GM21723 (cell line): ENCODE measurements at regions not wholly inside any gene's neighbourhood (a gene's known extent, or its start where the extent isn't known, plus 50 kb on each side); places are given as distances from the start of the nearest gene placed in this dataset.
"Not testable (repeated sequence)": the region's sequence is repeated elsewhere in the genome, so short reads cannot be mapped to it uniquely, and the experiment has no call there.

ENCODE experiments used
- ATAC-seq: cut with Tn5 transposase; IDR thresholded peaks from one replicate; pipeline ENCODE4 v1.9.1; 2021; ENCODE audit warnings: mild to moderate bottlenecking, moderate library complexity; ENCODE audit not compliant: unreplicated experiment

- ATAC-seq: no peak
Measured at GRCh38 chr12:74227846-74228545, 309.6 kb upstream of the ATXN7L3B start.

GRCh38 chr12:74229671-74230070 is 308.0 kb upstream of the ATXN7L3B start:
- ATAC-seq: no peak

- ATAC-seq: no peak
Measured at GRCh38 chr12:74235342-74235741, 302.3 kb upstream of the ATXN7L3B start.

DNA sequence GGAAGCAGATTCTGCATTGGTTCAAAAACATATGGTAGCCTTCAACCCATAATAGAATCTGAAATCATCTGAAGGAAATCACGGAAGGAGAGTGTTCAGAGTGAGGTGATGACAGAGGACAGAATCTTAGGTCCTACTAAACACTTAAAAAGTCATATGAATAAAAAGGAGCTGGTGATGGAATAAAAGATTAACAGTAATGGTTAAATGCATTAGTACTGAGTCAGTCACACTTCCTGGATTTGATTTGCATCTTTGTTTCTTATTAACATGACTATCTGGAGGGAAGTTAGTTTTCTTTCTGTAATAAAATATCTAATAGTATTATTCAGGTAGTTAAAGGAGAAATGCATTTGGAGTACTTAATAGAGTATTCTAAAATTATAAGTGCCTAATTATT is 296.3 kb upstream of the ATXN7L3B start:
- ATAC-seq: no peak

GRCh38 chr12:74242088-74242487 is 295.5 kb upstream of the ATXN7L3B start:
- no peak for ATAC-seq

- no peak for ATAC-seq
Measured at GRCh38 chr12:74245458-74245857, 292.2 kb upstream of the ATXN7L3B start.

- ATAC-seq: no peak
Measured at GRCh38 chr12:74250891-74251290, 286.7 kb upstream of the ATXN7L3B start.

GRCh38 chr12:74253826-74254225 is 283.8 kb upstream of the ATXN7L3B start:
- not testable (repeated sequence) for ATAC-seq

GRCh38 chr12:74254784-74255183 is 282.9 kb upstream of the ATXN7L3B start:
- ATAC-seq: no peak

- ATAC-seq: no peak
Measured at GRCh38 chr12:74259199-74259598, 278.4 kb upstream of the ATXN7L3B start.

GRCh38 chr12:74264692-74265091 is 272.9 kb upstream of the ATXN7L3B start:
- ATAC-seq: no peak

- not testable (repeated sequence) for ATAC-seq
Measured at GRCh38 chr12:74269355-74269754, 268.3 kb upstream of the ATXN7L3B start.

- no peak for ATAC-seq
Measured at GRCh38 chr12:74280156-74280655, 257.4 kb upstream of the ATXN7L3B start.

DNA sequence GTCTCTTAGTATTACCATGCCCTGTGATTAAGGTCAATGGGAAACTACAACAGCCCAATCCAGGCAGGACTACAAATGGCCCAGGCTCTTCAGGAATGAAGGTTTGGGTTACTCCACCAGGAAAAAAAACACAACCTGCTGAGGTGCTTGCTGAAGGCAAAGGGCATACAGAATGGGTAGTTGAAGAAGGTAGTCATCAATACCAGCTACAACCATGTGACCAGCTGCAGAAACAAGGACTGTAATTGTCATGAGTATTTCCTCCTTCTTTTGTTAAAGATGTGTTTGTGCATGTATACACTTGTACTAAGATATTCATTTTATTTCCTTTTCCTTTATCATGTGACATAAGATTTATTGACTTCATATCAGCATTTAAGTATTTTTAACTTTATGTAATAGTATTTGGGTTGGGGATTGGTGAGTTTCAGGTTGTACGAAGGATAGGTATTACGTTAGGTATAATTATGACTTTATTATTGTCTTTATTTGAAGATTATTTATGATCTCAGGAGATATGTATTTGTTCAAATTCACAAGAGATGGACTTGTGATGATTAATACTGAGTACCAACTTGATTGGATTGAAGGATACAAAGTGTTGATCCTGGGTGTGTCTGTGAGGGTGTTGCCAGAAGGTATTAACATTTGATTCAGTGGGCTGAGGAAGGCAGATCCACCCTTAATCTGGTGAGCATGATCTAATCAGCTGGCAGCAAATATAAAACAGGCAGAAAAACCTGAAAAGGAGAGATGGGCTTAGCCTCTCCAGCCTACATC is 256.0 kb upstream of the ATXN7L3B start:
- ATAC-seq: not testable (repeated sequence)

DNA sequence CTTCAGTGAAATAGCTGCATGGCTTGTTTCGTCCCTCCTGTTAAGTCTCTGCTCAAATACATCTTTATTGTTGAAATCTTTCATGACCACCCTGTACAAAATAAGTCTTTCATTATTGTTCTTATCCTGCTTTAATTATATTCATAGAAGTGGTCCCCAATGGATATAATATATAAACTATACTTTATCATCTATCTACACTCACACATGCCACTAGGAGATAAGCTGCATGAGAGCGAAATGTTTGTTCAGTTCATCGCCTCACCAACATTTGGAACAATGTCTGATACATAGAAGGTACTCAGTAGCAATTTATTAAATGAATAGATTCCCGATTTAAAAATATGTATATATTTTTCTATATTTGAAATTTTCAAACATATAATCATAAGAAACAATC is 254.0 kb upstream of the ATXN7L3B start:
- ATAC-seq: no peak

DNA sequence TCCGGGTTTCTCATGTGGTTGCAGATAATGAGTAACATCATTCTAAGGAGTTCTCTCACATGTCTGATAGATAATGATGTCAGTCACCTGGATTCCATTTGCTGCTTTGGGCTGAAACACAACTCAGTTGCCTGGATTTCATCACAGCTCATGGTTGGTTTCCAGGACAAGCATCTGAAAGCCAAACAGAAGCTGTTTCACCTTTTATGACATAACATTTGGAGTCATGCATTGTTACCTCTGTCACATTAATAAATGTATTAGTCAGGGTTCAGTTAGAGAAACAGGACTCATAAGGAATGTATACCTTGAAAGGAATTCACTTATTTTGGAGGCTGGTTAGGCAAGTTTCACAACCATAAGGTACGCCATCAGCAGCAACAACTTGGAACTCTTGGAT is 251.9 kb upstream of the ATXN7L3B start:
- no peak for ATAC-seq

DNA sequence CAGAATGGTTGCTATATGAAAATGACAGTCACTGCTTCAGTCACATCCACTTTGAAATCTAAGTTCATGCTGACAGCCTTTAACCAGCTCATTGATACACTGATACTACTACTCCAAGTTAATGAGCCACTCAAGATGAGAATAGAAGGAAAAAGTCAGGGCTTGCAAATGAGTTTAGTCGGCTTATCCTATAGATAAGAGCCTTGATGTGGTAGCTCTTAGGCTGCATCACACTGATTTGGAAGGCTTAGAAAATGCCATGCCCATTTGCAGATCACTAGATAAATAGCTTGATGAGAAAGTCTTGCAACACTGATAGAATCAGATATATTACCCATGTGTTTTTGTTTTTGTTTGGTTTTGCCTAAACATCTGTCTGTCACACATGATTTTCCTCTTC is 251.4 kb upstream of the ATXN7L3B start:
- ATAC-seq: no peak

GRCh38 chr12:74292351-74293194 is 245.1 kb upstream of the ATXN7L3B start:
- ATAC-seq: no peak

DNA sequence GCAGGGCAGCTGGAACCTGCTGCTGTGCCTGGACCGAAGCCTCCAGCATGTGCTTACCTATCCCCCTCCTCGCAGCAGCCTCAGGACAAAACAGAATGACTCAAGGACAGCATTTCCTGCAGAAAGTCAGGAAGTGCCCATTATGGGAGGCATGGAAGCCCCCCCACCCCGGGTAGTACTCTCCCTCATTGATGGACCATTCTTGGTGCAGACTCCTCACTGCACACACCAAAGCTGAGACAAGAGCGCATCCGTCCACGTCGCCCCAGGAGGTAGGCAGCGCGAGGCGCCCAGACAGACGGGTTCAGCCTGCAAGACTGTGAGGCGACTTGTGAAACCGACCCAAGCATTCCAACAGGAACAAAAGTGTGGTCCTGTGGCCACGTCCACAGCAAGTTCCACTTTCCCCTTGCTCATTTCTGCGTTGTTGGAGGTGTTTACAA is 243.9 kb upstream of the ATXN7L3B start:
- ATAC-seq: no peak

DNA sequence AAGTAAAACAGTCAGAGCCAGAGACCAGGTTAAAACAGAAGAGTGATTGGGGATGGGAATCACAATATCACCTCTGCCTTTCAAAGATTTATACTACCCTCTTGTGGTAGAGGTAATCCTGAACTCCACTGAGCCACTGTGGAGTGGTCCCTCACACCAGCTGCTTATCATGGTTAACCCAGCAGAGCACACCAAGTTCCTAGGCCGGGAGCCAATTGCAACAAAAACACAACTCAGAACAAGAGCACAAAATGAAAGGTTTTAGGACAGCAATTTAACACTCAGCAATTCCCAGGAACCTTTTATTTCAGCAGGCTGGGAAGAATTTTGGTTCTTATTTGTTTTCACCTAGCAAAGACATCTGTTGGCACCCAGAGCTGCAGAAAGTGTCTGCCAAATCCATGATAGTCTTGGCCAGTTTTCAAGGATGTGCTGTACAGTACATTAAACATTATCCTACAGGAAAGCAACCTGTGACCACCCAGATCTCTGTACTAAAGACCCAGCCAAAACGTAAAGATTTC is 220.5 kb upstream of the ATXN7L3B start:
- no peak for ATAC-seq

DNA sequence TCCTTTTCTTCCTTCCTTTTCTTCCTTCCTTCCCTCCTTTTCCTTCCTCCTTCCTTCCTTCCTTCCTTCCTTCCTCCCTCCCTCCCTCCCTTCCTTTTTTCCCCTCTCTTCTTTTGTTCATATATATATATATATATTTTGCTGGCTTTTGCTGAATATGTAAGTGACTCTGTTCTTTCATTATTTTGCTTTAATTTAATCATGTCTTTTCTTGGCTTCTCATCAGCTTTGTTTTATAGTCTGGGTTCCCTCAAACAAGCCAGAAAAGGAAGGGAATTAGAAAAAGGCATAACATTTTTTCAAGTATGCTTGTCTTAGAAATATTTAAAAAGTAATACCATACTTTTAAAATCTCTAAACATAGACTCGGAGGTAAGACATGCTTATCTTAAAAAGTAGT is 219.9 kb upstream of the ATXN7L3B start:
- no peak for ATAC-seq
